GM12874 (cell line): ENCODE measurements at regions not wholly inside any gene's neighbourhood (a gene's known extent, or its start where the extent isn't known, plus 50 kb on each side); places are given as distances from the start of the nearest gene placed in this dataset.

Experiments used
- CTCF ChIP-seq: IDR thresholded peaks from 2 replicates; pipeline ENCODE4 v1.5.1; 2011; ENCODE audit warnings: low read depth, mild to moderate bottlenecking, control low read depth, low read length, moderate library complexity; ENCODE audit not compliant: insufficient read depth

GRCh38 chr16:51900221-51900780, 646.6 kb downstream of the TOX3 start:
- TF ChIP-seq CTCF, result no peak

- no peak for TF ChIP-seq CTCF
These were observed 648.1 kb downstream of the TOX3 start for GRCh38 chr16:51898872-51899271.

- TF ChIP-seq CTCF, result no peak
These were observed 650.9 kb downstream of the TOX3 start for GRCh38 chr16:51896013-51896412.

GRCh38 chr16:51892293-51893007, 654.5 kb downstream of the TOX3 start:
- no peak for TF ChIP-seq CTCF

GRCh38 chr16:51888534-51888933, 658.4 kb downstream of the TOX3 start:
- no peak for TF ChIP-seq CTCF

- TF ChIP-seq CTCF, result no peak
These were observed 658.9 kb downstream of the TOX3 start for GRCh38 chr16:51888016-51888415.

- no peak for TF ChIP-seq CTCF
These were observed 660.5 kb downstream of the TOX3 start for GRCh38 chr16:51886456-51886855.
